Esophagus muscularis mucosa (tissue), 4 donors: ENCODE measurements at regions not wholly inside any gene's neighbourhood (a gene's known extent, or its start where the extent isn't known, plus 50 kb on each side); places are given as distances from the start of the nearest gene placed in this dataset.

ENCODE experiments used
- CTCF ChIP-seq, 3 experiments: fragments of 200-600 bp in 2 of 3; fragments of 450-650 bp in 1 of 3; sonication (generic) in 2 of 3; IDR thresholded peaks; one replicate each; pipeline ENCODE4 v1.5.1; 2017 to 2019; ENCODE audit warnings: antibody characterized with exemption in 3 of 3, mild to moderate bottlenecking in 2 of 3, moderate library complexity in 1 of 3
- EP300 ChIP-seq: sonication (generic); formaldehyde crosslinking; IDR thresholded peaks from one replicate; pipeline ENCODE4 v1.6.1; 2017; ENCODE audit warnings: antibody characterized with exemption
- POLR2A ChIP-seq: fragments of 450-650 bp; IDR thresholded peaks from one replicate; pipeline ENCODE4 v1.6.1; 2017; ENCODE audit warnings: antibody characterized with exemption, moderate library complexity, mild to moderate bottlenecking, low read depth
- POLR2AphosphoS5 ChIP-seq, 2 donors: sonication (generic); formaldehyde crosslinking; IDR thresholded peaks; one replicate each; pipeline ENCODE4 v1.6.1; 2017; ENCODE audit warnings: antibody characterized with exemption in 2 of 2

GRCh38 chr11:33530815-33531214 lies 169.8 kb downstream of the C11orf91 start:
- TF ChIP-seq CTCF (IDR thresholded peaks at IDR 0.05) (no peak), EP300 (no peak), POLR2A (no peak), POLR2AphosphoS5 (IDR thresholded peaks at IDR 0.05) (no peak)
